OCI-LY7 (cell line): ENCODE measurements at regions not wholly inside any gene's neighbourhood (a gene's known extent, or its start where the extent isn't known, plus 50 kb on each side); places are given as distances from the start of the nearest gene placed in this dataset.

Experiments
- CTCF ChIP-seq: fragments of 200-600 bp; sonication (generic); conservative IDR thresholded peaks from 2 replicates; pipeline ENCODE4 v1.5.1; 2014; ENCODE audit warnings: mild to moderate bottlenecking, antibody characterized with exemption, low read length, moderate library complexity, mixed read lengths
- EZH2phosphoT487 ChIP-seq: fragments of 200-600 bp; sonication (generic); IDR thresholded peaks from 2 replicates; pipeline ENCODE4 v1.6.1; 2018; ENCODE audit warnings: low read depth, borderline replicate concordance, mild to moderate bottlenecking, mixed run types, antibody characterized with exemption, low read length, moderate library complexity, mixed read lengths

DNA sequence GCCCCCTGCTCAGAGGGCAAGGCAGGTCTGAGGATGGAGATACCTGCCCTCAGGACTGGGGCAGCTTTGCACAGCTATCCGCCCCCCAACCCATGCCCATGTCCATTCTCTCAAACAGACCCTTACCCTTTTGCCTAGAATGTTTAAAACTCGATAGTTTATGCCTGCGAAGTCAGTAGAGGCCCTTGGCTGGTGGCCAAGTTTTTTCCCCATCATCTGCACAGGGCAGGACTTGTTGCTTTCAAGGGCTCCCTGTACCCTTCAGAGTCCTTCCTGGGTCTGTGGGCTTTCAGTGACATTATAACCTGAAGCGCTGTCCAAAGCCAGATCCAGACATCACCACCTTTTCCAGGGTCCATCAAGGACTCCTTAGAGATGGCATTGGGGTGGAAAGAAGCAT is 148.7 kb upstream of the ZNF644 start:
- TF ChIP-seq CTCF: no peak
- TF ChIP-seq EZH2phosphoT487: no peak
